ENCODE measurements at regions not wholly inside any gene's neighbourhood (a gene's known extent, or its start where the extent isn't known, plus 50 kb on each side); places are given as distances from the start of the nearest gene placed in this dataset.

DNA sequence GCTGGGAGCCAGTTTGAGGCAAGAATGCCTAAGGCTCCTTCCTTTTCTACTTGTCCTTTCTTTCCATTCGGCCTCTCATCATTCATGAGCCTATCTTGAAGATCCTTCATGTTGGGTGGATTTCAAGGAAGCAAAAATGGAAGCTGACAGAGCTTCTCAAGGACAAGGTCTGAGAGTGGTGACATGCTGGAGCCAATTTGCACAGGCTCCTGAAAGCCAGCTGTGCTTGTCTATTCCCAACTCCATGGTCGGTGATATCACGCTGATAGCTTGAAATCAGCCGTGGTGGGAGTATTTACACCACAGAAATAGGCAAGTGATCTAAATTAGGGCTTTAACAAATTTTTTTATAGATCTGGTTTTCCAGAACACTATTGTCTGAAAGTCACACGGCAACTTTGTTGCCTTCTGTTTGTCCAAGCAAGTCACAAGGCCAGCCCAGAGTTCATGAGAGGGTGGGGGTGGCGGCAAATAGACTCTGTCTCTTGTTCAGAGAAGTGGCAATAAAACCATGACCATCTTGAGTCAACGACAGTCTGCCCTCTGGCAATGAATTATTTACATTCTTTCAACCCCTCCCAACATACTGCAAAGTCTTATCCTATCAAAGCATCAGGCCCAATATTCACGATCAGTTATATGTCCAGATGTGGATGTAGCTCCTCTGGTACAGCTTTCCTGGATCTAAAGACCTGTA is 49.9 kb upstream of the SLC35F5 start:
- TF ChIP-seq EZH2 (IDR thresholded peaks at IDR 0.05; ENCODE audit: low read length, unreplicated experiment) = no peak
- TF ChIP-seq, protein P1, sequence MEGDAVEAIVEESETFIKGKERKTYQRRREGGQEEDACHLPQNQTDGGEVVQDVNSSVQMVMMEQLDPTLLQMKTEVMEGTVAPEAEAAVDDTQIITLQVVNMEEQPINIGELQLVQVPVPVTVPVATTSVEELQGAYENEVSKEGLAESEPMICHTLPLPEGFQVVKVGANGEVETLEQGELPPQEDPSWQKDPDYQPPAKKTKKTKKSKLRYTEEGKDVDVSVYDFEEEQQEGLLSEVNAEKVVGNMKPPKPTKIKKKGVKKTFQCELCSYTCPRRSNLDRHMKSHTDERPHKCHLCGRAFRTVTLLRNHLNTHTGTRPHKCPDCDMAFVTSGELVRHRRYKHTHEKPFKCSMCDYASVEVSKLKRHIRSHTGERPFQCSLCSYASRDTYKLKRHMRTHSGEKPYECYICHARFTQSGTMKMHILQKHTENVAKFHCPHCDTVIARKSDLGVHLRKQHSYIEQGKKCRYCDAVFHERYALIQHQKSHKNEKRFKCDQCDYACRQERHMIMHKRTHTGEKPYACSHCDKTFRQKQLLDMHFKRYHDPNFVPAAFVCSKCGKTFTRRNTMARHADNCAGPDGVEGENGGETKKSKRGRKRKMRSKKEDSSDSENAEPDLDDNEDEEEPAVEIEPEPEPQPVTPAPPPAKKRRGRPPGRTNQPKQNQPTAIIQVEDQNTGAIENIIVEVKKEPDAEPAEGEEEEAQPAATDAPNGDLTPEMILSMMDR (conservative IDR thresholded peaks at IDR 0.05; ENCODE audit: low read depth, low read length) = no peak

All from PC-3 (cell line).